ENCODE measurements at regions not wholly inside any gene's neighbourhood (a gene's known extent, or its start where the extent isn't known, plus 50 kb on each side); places are given as distances from the start of the nearest gene placed in this dataset.

GRCh38 chr16:73882033-73882432, 414.6 kb upstream of the PSMD7 start:
- DNase-seq (ENCODE audit: low spot score): no peak

GRCh38 chr16:73879621-73880020, 417.0 kb upstream of the PSMD7 start:
- DNase-seq (ENCODE audit: low spot score): no peak

- DNase-seq (ENCODE audit: low spot score): peak; percentile 61
These were observed 418.0 kb upstream of the PSMD7 start for GRCh38 chr16:73878611-73879010.

GRCh38 chr16:73877150-73877549, 419.5 kb upstream of the PSMD7 start:
- no peak for DNase-seq (ENCODE audit: low spot score)

- DNase-seq (ENCODE audit: low spot score): no peak
These were observed 420.5 kb upstream of the PSMD7 start for GRCh38 chr16:73875996-73876690.

GRCh38 chr16:73874324-73874723, 422.3 kb upstream of the PSMD7 start:
- no peak for DNase-seq (ENCODE audit: low spot score)

- DNase-seq (ENCODE audit: low spot score): no peak
These were observed 423.0 kb upstream of the PSMD7 start for GRCh38 chr16:73873643-73874042.

GRCh38 chr16:73872856-73873255, 423.8 kb upstream of the PSMD7 start:
- no peak for DNase-seq (ENCODE audit: low spot score)

- DNase-seq (ENCODE audit: low spot score): no peak
These were observed 425.4 kb upstream of the PSMD7 start for GRCh38 chr16:73871088-73871733.

- DNase-seq (ENCODE audit: low spot score): no peak
These were observed 427.5 kb upstream of the PSMD7 start for GRCh38 chr16:73869126-73869525.

- DNase-seq (ENCODE audit: low spot score): no peak
These were observed 431.7 kb upstream of the PSMD7 start for GRCh38 chr16:73864868-73865267.

- no peak for DNase-seq (ENCODE audit: low spot score)
These were observed 438.3 kb upstream of the PSMD7 start for GRCh38 chr16:73858326-73858725.

GRCh38 chr16:73853968-73854367, 442.6 kb upstream of the PSMD7 start:
- no peak for DNase-seq (ENCODE audit: low spot score)

- DNase-seq (ENCODE audit: low spot score): no peak
These were observed 444.1 kb upstream of the PSMD7 start for GRCh38 chr16:73852561-73852960.

- no peak for DNase-seq (ENCODE audit: low spot score)
These were observed 447.6 kb upstream of the PSMD7 start for GRCh38 chr16:73848993-73849392.

- DNase-seq (ENCODE audit: low spot score): no peak
These were observed 449.5 kb upstream of the PSMD7 start for GRCh38 chr16:73847090-73847489.

GRCh38 chr16:73846356-73846755, 450.3 kb upstream of the PSMD7 start:
- no peak for DNase-seq (ENCODE audit: low spot score)

- DNase-seq (ENCODE audit: low spot score): no peak
These were observed 450.6 kb upstream of the PSMD7 start for GRCh38 chr16:73846007-73846330.

- no peak for DNase-seq (ENCODE audit: low spot score)
These were observed 451.2 kb upstream of the PSMD7 start for GRCh38 chr16:73845238-73846006.

- DNase-seq (ENCODE audit: low spot score): no peak
These were observed 455.9 kb upstream of the PSMD7 start for GRCh38 chr16:73840728-73841127.

- DNase-seq (ENCODE audit: low spot score): no peak
These were observed 465.4 kb upstream of the PSMD7 start for GRCh38 chr16:73831220-73831619.

- DNase-seq (ENCODE audit: low spot score): no peak
These were observed 473.3 kb upstream of the PSMD7 start for GRCh38 chr16:73823205-73823849.

Data from AG20443 (cell line).